HG03575 (cell line): ENCODE measurements at regions not wholly inside any gene's neighbourhood (a gene's known extent, or its start where the extent isn't known, plus 50 kb on each side); places are given as distances from the start of the nearest gene placed in this dataset.
"Not testable (repeated sequence)": the region's sequence is repeated elsewhere in the genome, so short reads cannot be mapped to it uniquely, and the experiment has no call there.

Experiments
- ATAC-seq: cut with Tn5 transposase; IDR thresholded peaks from one replicate; pipeline ENCODE4 v1.9.1; 2021; ENCODE audit not compliant: unreplicated experiment, insufficient number of reproducible peaks, low FRiP score; ENCODE audit errors: extremely low read depth

- no peak for ATAC-seq
These were observed 366.0 kb downstream of the RAB38 start for GRCh38 chr11:87809256-87809655.

- ATAC-seq = no peak
These were observed 371.1 kb downstream of the RAB38 start for GRCh38 chr11:87804176-87804575.

- no peak for ATAC-seq
These were observed 371.5 kb downstream of the RAB38 start for GRCh38 chr11:87803748-87804147.

GRCh38 chr11:87784862-87785261 lies 390.4 kb downstream of the RAB38 start:
- ATAC-seq = not testable (repeated sequence)

GRCh38 chr11:87780068-87780413 lies 395.2 kb downstream of the RAB38 start:
- ATAC-seq = no peak

- no peak for ATAC-seq
These were observed 395.8 kb downstream of the RAB38 start for GRCh38 chr11:87779276-87780067.

- ATAC-seq = no peak
These were observed 396.9 kb downstream of the RAB38 start for GRCh38 chr11:87778357-87778756.

- no peak for ATAC-seq
These were observed 400.2 kb downstream of the RAB38 start for GRCh38 chr11:87775036-87775435.

- ATAC-seq = no peak
These were observed 405.6 kb downstream of the RAB38 start for GRCh38 chr11:87769661-87770060.

GRCh38 chr11:87767615-87768014 lies 407.6 kb downstream of the RAB38 start:
- ATAC-seq = no peak

GRCh38 chr11:87764075-87764474 lies 411.2 kb downstream of the RAB38 start:
- not testable (repeated sequence) for ATAC-seq

- ATAC-seq = no peak
These were observed 420.6 kb downstream of the RAB38 start for GRCh38 chr11:87754685-87755084.

- no peak for ATAC-seq
These were observed 422.1 kb downstream of the RAB38 start for GRCh38 chr11:87753143-87753542.

- ATAC-seq = no peak
These were observed 432.2 kb downstream of the RAB38 start for GRCh38 chr11:87743007-87743406.

GRCh38 chr11:87740968-87741367 lies 434.3 kb downstream of the RAB38 start:
- no peak for ATAC-seq

- ATAC-seq = no peak
These were observed 434.8 kb downstream of the RAB38 start for GRCh38 chr11:87740451-87740850.

- no peak for ATAC-seq
These were observed 435.5 kb downstream of the RAB38 start for GRCh38 chr11:87739766-87740165.

GRCh38 chr11:87739261-87739660 lies 436.0 kb downstream of the RAB38 start:
- ATAC-seq = no peak

- no peak for ATAC-seq
These were observed 438.3 kb downstream of the RAB38 start for GRCh38 chr11:87736928-87737327.

GRCh38 chr11:87726506-87726905 lies 448.7 kb downstream of the RAB38 start:
- no peak for ATAC-seq

GRCh38 chr11:87724358-87724757 lies 450.9 kb downstream of the RAB38 start:
- no peak for ATAC-seq
